ENCODE measurements at regions not wholly inside any gene's neighbourhood (a gene's known extent, or its start where the extent isn't known, plus 50 kb on each side); places are given as distances from the start of the nearest gene placed in this dataset.

DNA sequence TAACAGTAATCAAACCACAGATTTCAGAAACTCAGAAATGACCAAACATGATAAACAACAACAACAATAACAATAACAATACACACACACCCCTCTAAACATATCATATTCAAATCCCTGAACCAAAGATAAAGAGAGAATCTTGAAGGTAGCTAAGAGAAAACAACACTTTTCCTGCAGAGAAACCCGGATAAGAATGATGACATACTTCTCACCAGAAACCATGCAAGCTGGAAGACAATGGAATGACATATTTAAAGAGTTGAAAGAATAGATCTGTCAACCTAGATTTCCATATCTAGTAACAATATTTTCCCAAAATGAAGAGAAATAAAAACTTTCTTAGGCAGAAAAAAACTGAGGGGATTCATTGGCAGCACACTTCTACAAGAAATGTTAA lies 138.1 kb downstream of the LIG4 start:
- Histone ChIP-seq H3K9me3 (ENCODE audit: control insufficient read depth, low read depth, low read length) (no peaks in the 10 kb centered on the region), H3K9ac (ENCODE audit: extremely low read depth, insufficient read length, low read length) (no peak overlapping the region), H3K27ac (ENCODE audit: insufficient read length, low read depth, low read length) (no peak overlapping the region), H4K20me1 (ENCODE audit: control insufficient read depth, insufficient read depth, insufficient read length) (no peaks in the 10 kb centered on the region), H3K56ac (ENCODE audit: insufficient read length, low read depth, low read length) (no peak overlapping the region), H3T11ph (ENCODE audit: low read length) (no peak overlapping the region), H4K91ac (ENCODE audit: insufficient read length, low read depth, low read length) (no peak overlapping the region), H2AK5ac (ENCODE audit: insufficient read length, low read length) (no peak overlapping the region), H3K4me1 (ENCODE audit: insufficient read depth, low read length) (no peaks in the 10 kb centered on the region), H3K4ac (ENCODE audit: low read depth, low read length) (no peak overlapping the region), H4K8ac (replicated peaks; ENCODE audit: insufficient read length, low read depth, low read length) (no peak overlapping the region), H2BK20ac (ENCODE audit: low read depth, low read length, poor library complexity, severe bottlenecking) (no peak overlapping the region), H3K23me2 (ENCODE audit: insufficient read length, low read depth, low read length, poor library complexity, severe bottlenecking) (no peaks in the 10 kb centered on the region), H3K23ac (ENCODE audit: insufficient read length, low read depth, low read length) (no peak overlapping the region), H3K79me1 (ENCODE audit: insufficient read depth, low read depth, low read length, poor library complexity, severe bottlenecking) (no peaks in the 10 kb centered on the region), H3K14ac (ENCODE audit: insufficient read depth, low read length) (no peak overlapping the region), H4K5ac (ENCODE audit: insufficient read length, low read depth, low read length) (no peak overlapping the region), H2BK12ac (ENCODE audit: insufficient read length, low read depth, low read length) (no peak overlapping the region), H2AFZ (ENCODE audit: low read length) (no peak overlapping the region), H3K18ac (ENCODE audit: insufficient read length, low read depth, low read length) (no peak overlapping the region), H3K79me2 (ENCODE audit: insufficient read depth, low read length) (no peaks in the 10 kb centered on the region), H3K27me3 (ENCODE audit: insufficient read depth, low read length) (no peaks in the 10 kb centered on the region), H2BK15ac (ENCODE audit: low read depth, low read length) (no peak overlapping the region), H2BK5ac (ENCODE audit: insufficient read length, low read length) (no peak overlapping the region), H2BK120ac (ENCODE audit: low read depth, low read length, poor library complexity, severe bottlenecking) (no peak overlapping the region), H3K4me2 (ENCODE audit: insufficient read depth, insufficient read length, low read length) (no peak overlapping the region)
- H3K4me3 Mint-ChIP-seq, result no peak overlapping the region
- no peaks in the 10 kb centered on the region for H3K27me3 Mint-ChIP-seq (ENCODE audit: low read depth)
- peaks cover 18 to 33% of the 10 kb centered on the region in 2 experiments for H3K9me3 Mint-ChIP-seq
- H3K36me3 Mint-ChIP-seq (ENCODE audit: insufficient read depth in 1 of 3, low read depth in 3 of 3), result peaks cover 3 to 24% (median 7%) of the 10 kb centered on the region in 3 experiments
- TF ChIP-seq, protein P1, sequence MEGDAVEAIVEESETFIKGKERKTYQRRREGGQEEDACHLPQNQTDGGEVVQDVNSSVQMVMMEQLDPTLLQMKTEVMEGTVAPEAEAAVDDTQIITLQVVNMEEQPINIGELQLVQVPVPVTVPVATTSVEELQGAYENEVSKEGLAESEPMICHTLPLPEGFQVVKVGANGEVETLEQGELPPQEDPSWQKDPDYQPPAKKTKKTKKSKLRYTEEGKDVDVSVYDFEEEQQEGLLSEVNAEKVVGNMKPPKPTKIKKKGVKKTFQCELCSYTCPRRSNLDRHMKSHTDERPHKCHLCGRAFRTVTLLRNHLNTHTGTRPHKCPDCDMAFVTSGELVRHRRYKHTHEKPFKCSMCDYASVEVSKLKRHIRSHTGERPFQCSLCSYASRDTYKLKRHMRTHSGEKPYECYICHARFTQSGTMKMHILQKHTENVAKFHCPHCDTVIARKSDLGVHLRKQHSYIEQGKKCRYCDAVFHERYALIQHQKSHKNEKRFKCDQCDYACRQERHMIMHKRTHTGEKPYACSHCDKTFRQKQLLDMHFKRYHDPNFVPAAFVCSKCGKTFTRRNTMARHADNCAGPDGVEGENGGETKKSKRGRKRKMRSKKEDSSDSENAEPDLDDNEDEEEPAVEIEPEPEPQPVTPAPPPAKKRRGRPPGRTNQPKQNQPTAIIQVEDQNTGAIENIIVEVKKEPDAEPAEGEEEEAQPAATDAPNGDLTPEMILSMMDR (conservative IDR thresholded peaks at IDR 0.05), result no peak
- DNase-seq, result no peak
- no peak overlapping the region for H3K27ac Mint-ChIP-seq
- WGBS (ENCODE audit: extremely low coverage, insufficient read length, low lambda C conversion rate), result no CpG with 5 or more reads among the region's 1 CpG
- H3K4me1 Mint-ChIP-seq, result peaks cover 2 to 3% of the 10 kb centered on the region in 2 experiments

Data from H9 (cell line).